HepG2 (cell line): ENCODE measurements at regions not wholly inside any gene's neighbourhood (a gene's known extent, or its start where the extent isn't known, plus 50 kb on each side); places are given as distances from the start of the nearest gene placed in this dataset.

Source experiments
- ATAC-seq: fragments of 200-7000 bp; cut with Tn5 transposase; 3 replicates; pipeline ENCODE4 v1.9.1; 2020; ENCODE audit warnings: mild to moderate bottlenecking, moderate library complexity
- BruUV-seq: library from RNA; stranded (reverse); fragments of 400-500 nt; replicated peaks from 2 replicates; lab custom pipeline; 2021; lab: Mats Ljungman, UMichigan
- CTCF ChIA-PET: fragments of 300-600 bp; formaldehyde crosslinking; extraction: SDS; loops from one replicate; lab custom pipeline; 2021; ENCODE audit warnings: low total read pairs, inconsistent platforms, low intra/inter-chr PET ratio; lab: Yijun Ruan, JAX
- POLR2A ChIA-PET: fragments of 350-600 bp; sonication (Branson Sonifier 250); formaldehyde crosslinking; loops from one replicate; lab custom pipeline; 2020; ENCODE audit warnings: antibody characterized with exemption, inconsistent platforms; lab: Yijun Ruan, JAX
- DNase-seq: peaks from one replicate; pipeline ENCODE4 v3.0.0-alpha.2; 2015; ENCODE audit warnings: low spot score
- FAIRE-seq: peaks from 3 replicates; lab custom pipeline; 2011; peaks lifted over from hg19 to GRCh38; lab: Jason Lieb, UNC
- H2AFZ ChIP-seq: one replicate; pipeline ENCODE4 v1.6.1; 2011; ENCODE audit warnings: low read length, inconsistent platforms
- H3K27ac ChIP-seq: fragments of 300-600 bp; 3 replicates; pipeline ENCODE4 v1.8.0; 2011; ENCODE audit warnings: mixed run types, mild to moderate bottlenecking, mixed read lengths, low read length, inconsistent platforms; ENCODE audit not compliant: insufficient read depth; ENCODE audit errors: extremely low read length
- H3K27me3 ChIP-seq, 2 experiments: fragments of 200-600 bp in 1 of 2; 2 replicates in 1 of 2; 3 replicates in 1 of 2; pipeline versions ENCODE4 v1.6.0 to v1.8.0; 2011; ENCODE audit warnings: low read length in 2 of 2, mild to moderate bottlenecking in 2 of 2, moderate library complexity in 2 of 2, inconsistent platforms in 1 of 2; ENCODE audit not compliant: insufficient read depth in 2 of 2, control insufficient read depth in 1 of 2
- H3K36me3 ChIP-seq, 2 experiments: fragments of 200-600 bp in 1 of 2; replicated peaks in 1 of 2; 2 replicates in 1 of 2; 3 replicates in 1 of 2; pipeline versions ENCODE4 v1.5.1 to v1.8.0; 2011; ENCODE audit warnings: low read length in 2 of 2, inconsistent platforms in 1 of 2; ENCODE audit not compliant: insufficient read depth in 2 of 2, control insufficient read depth in 1 of 2
- H3K4me1 ChIP-seq: 2 replicates; pipeline ENCODE4 v1.5.1; 2012; ENCODE audit warnings: low read length, inconsistent platforms; ENCODE audit not compliant: insufficient read depth
- H3K4me2 ChIP-seq: 2 replicates; pipeline ENCODE4 v1.6.0; 2011; ENCODE audit warnings: low read depth, low read length, inconsistent platforms
- H3K4me3 ChIP-seq, 3 experiments: fragments of 200-600 bp in 1 of 3; sonication (generic), shearing (Covaris generic) in 1 of 3; replicated peaks in 1 of 3; 2 replicates each; pipeline ENCODE4 v1.5.1; 2011 to 2016; ENCODE audit warnings: low read length in 3 of 3, inconsistent platforms in 2 of 3, low read depth in 2 of 3, mild to moderate bottlenecking in 2 of 3, control low read depth in 1 of 3, mixed read lengths in 1 of 3; ENCODE audit not compliant: insufficient read depth in 1 of 3
- H3K79me2 ChIP-seq: one replicate; pipeline ENCODE4 v1.6.1; 2011; ENCODE audit warnings: low read length, inconsistent platforms; ENCODE audit not compliant: insufficient read depth
- H3K9ac ChIP-seq: 2 replicates; pipeline ENCODE4 v1.6.0; 2011; ENCODE audit warnings: mild to moderate bottlenecking, low read depth, low read length, inconsistent platforms; ENCODE audit not compliant: insufficient read depth
- H3K9me3 ChIP-seq: 2 replicates; pipeline ENCODE4 v1.5.1; 2012; ENCODE audit warnings: mild to moderate bottlenecking, low read length
- H4K20me1 ChIP-seq: 2 replicates; pipeline ENCODE4 v1.6.0; 2011; ENCODE audit warnings: inconsistent platforms, mild to moderate bottlenecking, low read length, moderate library complexity; ENCODE audit not compliant: insufficient read depth
- DRAP1 ChIP-seq: IDR thresholded peaks from 2 replicates; pipeline ENCODE4 v1.6.1; 2016; ENCODE audit warnings: missing genetic modification reagents, missing compliant biosample characterization
- E2F1 ChIP-seq: sonication (generic); formaldehyde crosslinking; IDR thresholded peaks from 2 replicates; pipeline ENCODE4 v1.5.0; 2020; ENCODE audit warnings: missing genetic modification reagents
- EEA1 ChIP-seq: sonication (generic); formaldehyde crosslinking; IDR thresholded peaks from 2 replicates; pipeline ENCODE4 v1.5.1; 2020; ENCODE audit warnings: mild to moderate bottlenecking, missing genetic modification reagents, borderline replicate concordance
- MED8 ChIP-seq: sonication (generic); formaldehyde crosslinking; IDR thresholded peaks from 2 replicates; pipeline ENCODE4 v1.8.1; 2023; ENCODE audit warnings: mild to moderate bottlenecking, missing genetic modification reagents; ENCODE audit not compliant: insufficient replicate concordance
- NFATC3 ChIP-seq: sonication (generic); formaldehyde crosslinking; IDR thresholded peaks from 2 replicates; pipeline ENCODE4 v1.5.1; 2020; ENCODE audit warnings: mild to moderate bottlenecking, missing genetic modification reagents
- NFKBIZ ChIP-seq: IDR thresholded peaks from 2 replicates; pipeline ENCODE4 v1.6.1; 2018; ENCODE audit warnings: missing genetic modification reagents, missing compliant biosample characterization
- TOPORS ChIP-seq: sonication (generic); formaldehyde crosslinking; IDR thresholded peaks from 2 replicates; pipeline ENCODE4 v1.8.0; 2023; ENCODE audit warnings: mild to moderate bottlenecking, missing genetic modification reagents
- ZBTB7B ChIP-seq: sonication (generic); formaldehyde crosslinking; IDR thresholded peaks from 2 replicates; pipeline ENCODE4 v1.4.0; 2020; ENCODE audit warnings: missing genetic modification reagents
- ZKSCAN1 ChIP-seq: fragments of 150-350 bp; IDR thresholded peaks from 2 replicates; pipeline ENCODE4 v1.6.1; 2014; ENCODE audit warnings: low read length
- ZNF121 ChIP-seq: sonication (generic); formaldehyde crosslinking; IDR thresholded peaks from 2 replicates; pipeline ENCODE4 v1.5.0; 2020; ENCODE audit warnings: mild to moderate bottlenecking, missing genetic modification reagents
- ZNF552 ChIP-seq: sonication (generic); formaldehyde crosslinking; IDR thresholded peaks from 2 replicates; pipeline ENCODE4 v1.9.0; 2022; ENCODE audit warnings: missing genetic modification reagents, mild to moderate bottlenecking, borderline replicate concordance
- ZNF674 ChIP-seq: sonication (generic); formaldehyde crosslinking; IDR thresholded peaks from 2 replicates; pipeline ENCODE4 v1.5.0; 2020; ENCODE audit warnings: low read depth, mild to moderate bottlenecking, missing genetic modification reagents
- WGBS: methylation state at CpG from one replicate; pipeline ENCODE4 v1.1.6; 2017; ENCODE audit warnings: low lambda C conversion rate; 5-methylcytosine and 5-hydroxymethylcytosine counted together
- in situ Hi-C: cut with HindIII; loops from 2 replicates; pipeline ENCODE4 v1.10.0; 2017; ENCODE audit warnings: low pct_unique_long_range_greater_than_20kb; ENCODE audit not compliant: extremely low pct_ligation_motif_present
- intact Hi-C: fragments of 100-400 bp; cut with micrococcal nuclease; formaldehyde crosslinking; loops from one replicate; pipeline ENCODE4 v1.10.0; 2022; ENCODE audit not compliant: unreplicated experiment

GRCh38 chr3:43787330-43787729, 96.6 kb downstream of the ABHD5 start (continued):
- TF ChIP-seq MED8 (CRISPR knock-in tag) (no peak), ZNF552 (CRISPR knock-in tag) (no peak), E2F1 (no peak), ZNF674 (no peak), EEA1 (no peak), NFATC3 (CRISPR knock-in tag) (no peak), ZKSCAN1 (no peak)

- FAIRE-seq: no peak
- BruUV-seq: no TSS peak
- ATAC-seq: no peak
- Histone ChIP-seq H4K20me1 (no peaks in the 10 kb centered on the region), H3K4me3 (no peak overlapping the region), H3K27ac (no peak overlapping the region), H3K27me3 (peaks cover 1 to 37% of the 10 kb centered on the region in 2 experiments; a peak in 3 of 5 replicates), H3K4me1 (peaks cover 6% of the 10 kb centered on the region; the same call in 1 of the 2 replicates), H3K79me2 (no peaks in the 10 kb centered on the region), H3K9ac (no peak overlapping the region), H3K9me3 (no peaks in the 10 kb centered on the region), H2AFZ (no peak overlapping the region), H3K4me2 (no peak overlapping the region), H3K36me3 (no peaks in the 10 kb centered on the region)
- no peak for TF ChIP-seq DRAP1 (CRISPR knock-in tag)
- no peak for TF ChIP-seq ZBTB7B (CRISPR knock-in tag)
- TF ChIP-seq TOPORS (CRISPR knock-in tag): no peak
- TF ChIP-seq ZNF121 (CRISPR knock-in tag): no peak
- no peak for TF ChIP-seq NFKBIZ
- intact Hi-C loops: no loop called here
- ChIA-PET POLR2A (no interaction called here), CTCF (no interaction called here)
- DNase-seq: no peak
- in situ Hi-C loops: no loop called here
- 5% methylated on average over 1 of the region's 1 CpG for WGBS
Observed at GRCh38 chr3:43789028-43789427, 98.3 kb downstream of the ABHD5 start.
